ENCODE measurements at regions not wholly inside any gene's neighbourhood (a gene's known extent, or its start where the extent isn't known, plus 50 kb on each side); places are given as distances from the start of the nearest gene placed in this dataset.

DNA sequence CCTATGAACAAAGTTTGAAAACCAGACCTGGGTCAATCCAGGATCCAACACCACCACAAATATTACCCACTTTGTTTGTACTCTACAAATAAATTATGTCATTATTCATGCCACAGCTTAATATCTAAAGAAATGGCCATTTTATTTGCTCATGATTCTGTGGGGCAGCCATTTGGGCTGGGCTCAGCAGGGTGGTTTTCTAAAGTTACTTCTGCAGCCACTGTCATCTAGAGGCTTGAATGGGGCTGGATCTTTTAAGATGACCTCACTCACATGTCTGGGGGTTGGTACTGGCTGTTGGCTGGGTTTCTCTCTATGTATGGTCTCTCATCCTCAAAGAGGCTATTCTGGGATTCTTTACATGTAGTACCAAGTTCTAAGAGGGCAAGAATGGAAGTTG, 96.2 kb downstream of the VCPKMT start:
- no peak for DNase-seq
- intact Hi-C loops (cut with DNase I) = no loop called here
- no peak overlapping the region for H3K4me3 ChIP-seq
- no peaks in the 10 kb centered on the region for H3K9me3 ChIP-seq
- no peak overlapping the region for H3K27ac ChIP-seq
- no peaks in the 10 kb centered on the region for H3K36me3 ChIP-seq
- H3K9ac ChIP-seq (ENCODE audit: low read depth in 2 of 2, low read length in 2 of 2) = no peak overlapping the region
- TF ChIP-seq, protein P1, sequence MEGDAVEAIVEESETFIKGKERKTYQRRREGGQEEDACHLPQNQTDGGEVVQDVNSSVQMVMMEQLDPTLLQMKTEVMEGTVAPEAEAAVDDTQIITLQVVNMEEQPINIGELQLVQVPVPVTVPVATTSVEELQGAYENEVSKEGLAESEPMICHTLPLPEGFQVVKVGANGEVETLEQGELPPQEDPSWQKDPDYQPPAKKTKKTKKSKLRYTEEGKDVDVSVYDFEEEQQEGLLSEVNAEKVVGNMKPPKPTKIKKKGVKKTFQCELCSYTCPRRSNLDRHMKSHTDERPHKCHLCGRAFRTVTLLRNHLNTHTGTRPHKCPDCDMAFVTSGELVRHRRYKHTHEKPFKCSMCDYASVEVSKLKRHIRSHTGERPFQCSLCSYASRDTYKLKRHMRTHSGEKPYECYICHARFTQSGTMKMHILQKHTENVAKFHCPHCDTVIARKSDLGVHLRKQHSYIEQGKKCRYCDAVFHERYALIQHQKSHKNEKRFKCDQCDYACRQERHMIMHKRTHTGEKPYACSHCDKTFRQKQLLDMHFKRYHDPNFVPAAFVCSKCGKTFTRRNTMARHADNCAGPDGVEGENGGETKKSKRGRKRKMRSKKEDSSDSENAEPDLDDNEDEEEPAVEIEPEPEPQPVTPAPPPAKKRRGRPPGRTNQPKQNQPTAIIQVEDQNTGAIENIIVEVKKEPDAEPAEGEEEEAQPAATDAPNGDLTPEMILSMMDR (IDR thresholded peaks at IDR 0.05) = no peak
- peaks cover 5% of the 10 kb centered on the region for H3K4me1 ChIP-seq
- no peaks in the 10 kb centered on the region for H3K27me3 ChIP-seq

DNA sequence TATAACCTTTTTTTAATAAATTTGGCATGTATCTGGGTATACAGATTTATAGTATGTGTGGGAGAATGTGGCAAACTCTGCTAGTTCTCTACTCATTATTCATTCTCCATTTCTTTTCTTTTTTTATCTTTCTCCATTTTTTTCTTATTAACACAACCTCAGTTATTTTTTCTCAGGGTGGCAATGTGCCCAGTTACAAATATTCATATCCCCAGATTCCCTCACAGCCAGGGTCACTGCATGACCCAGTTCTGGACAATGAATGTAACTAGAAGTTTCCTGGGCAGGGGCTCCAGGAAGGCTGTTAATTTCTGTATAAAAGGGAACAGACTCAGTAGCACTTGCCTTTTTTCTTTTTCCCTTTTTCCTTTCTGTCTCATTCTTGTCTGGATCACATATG, 95.6 kb downstream of the VCPKMT start:
- Histone ChIP-seq H3K27me3 (no peaks in the 10 kb centered on the region), H3K9ac (ENCODE audit: low read depth in 2 of 2, low read length in 2 of 2) (no peak overlapping the region), H3K9me3 (no peaks in the 10 kb centered on the region), H3K4me3 (no peak overlapping the region), H3K36me3 (no peaks in the 10 kb centered on the region), H3K4me1 (peaks cover 5% of the 10 kb centered on the region), H3K27ac (no peak overlapping the region)
- no peak for DNase-seq
- intact Hi-C loops (cut with DNase I) = no loop called here
- TF ChIP-seq, protein P1 (IDR thresholded peaks at IDR 0.05) = no peak

DNA sequence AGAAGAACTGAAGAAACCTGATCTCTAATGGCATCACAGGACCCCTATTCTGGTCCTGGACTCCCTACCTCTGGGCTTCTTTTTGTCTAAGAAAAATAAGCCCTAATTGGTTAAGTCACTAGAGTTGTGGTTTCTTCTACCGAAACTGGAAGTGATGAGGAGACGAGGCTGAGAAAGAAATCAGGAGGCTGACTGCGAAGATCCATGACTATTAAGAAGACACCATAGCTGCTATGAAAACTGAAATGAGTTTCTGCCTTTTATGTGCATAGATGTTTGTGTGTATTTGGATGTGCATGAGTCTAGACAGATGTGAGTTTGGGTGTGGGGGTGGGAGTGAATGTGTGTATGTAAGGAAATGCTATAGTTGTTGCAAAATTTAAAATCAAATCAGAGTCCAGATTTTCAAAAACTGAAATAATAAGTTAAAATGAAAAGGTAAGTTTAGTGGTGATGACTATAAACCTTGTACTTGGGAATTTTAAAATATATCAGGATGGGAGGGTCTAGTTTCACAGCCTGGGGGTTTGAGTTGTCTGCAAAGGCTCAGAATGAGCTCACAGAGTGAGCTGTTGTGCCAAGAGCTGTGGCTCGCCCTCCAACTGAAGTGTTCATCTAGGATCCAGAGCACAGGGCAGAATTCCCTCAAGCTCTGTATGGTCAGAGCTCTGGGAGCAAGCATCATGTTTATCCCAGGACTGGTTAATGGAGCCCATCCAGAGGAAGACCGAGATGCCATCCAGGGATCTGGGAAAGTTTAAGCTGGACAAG, 94.9 kb downstream of the VCPKMT start:
- H3K4me1 ChIP-seq = peaks cover 5% of the 10 kb centered on the region
- intact Hi-C loops (cut with DNase I) = no loop called here

DNA sequence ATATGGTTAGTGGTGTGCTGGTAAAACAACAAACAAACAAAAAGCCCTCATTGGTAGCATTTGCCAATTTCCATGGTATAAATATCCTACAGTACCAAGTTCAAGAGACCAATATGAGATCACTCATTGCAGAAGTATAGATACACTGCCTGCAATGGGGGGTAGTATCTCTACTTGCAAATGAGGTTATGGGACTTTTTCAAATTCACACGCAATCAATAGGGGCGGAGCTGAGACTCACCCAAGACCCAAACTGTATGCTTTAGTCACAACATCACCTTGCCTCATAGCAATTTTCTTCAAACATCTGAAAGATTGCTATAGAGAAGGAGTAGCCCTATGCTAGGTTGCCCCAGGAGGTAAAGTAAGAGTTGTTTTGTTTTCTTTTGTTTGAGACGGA, 93.7 kb downstream of the VCPKMT start:
- intact Hi-C loops (cut with DNase I) = no loop called here
- H3K4me3 ChIP-seq = no peak overlapping the region
- peaks cover 5% of the 10 kb centered on the region for H3K4me1 ChIP-seq
- DNase-seq = no peak
- no peak overlapping the region for H3K27ac ChIP-seq
- H3K27me3 ChIP-seq = no peaks in the 10 kb centered on the region
- TF ChIP-seq, protein P1 (IDR thresholded peaks at IDR 0.05) = no peak
- H3K36me3 ChIP-seq = no peaks in the 10 kb centered on the region
- no peak overlapping the region for H3K9ac ChIP-seq (ENCODE audit: low read depth in 2 of 2, low read length in 2 of 2)
- H3K9me3 ChIP-seq = no peaks in the 10 kb centered on the region

More for the DNA sequence above, 94.9 kb downstream of the VCPKMT start:
- TF ChIP-seq, protein P1 (IDR thresholded peaks at IDR 0.05) = no peak
- H3K27ac ChIP-seq = no peak overlapping the region
- H3K36me3 ChIP-seq = no peaks in the 10 kb centered on the region
- no peaks in the 10 kb centered on the region for H3K27me3 ChIP-seq
- no peak for DNase-seq
- H3K9ac ChIP-seq (ENCODE audit: low read depth in 2 of 2, low read length in 2 of 2) = no peak overlapping the region
- H3K4me3 ChIP-seq = no peak overlapping the region
- H3K9me3 ChIP-seq = no peaks in the 10 kb centered on the region

DNA sequence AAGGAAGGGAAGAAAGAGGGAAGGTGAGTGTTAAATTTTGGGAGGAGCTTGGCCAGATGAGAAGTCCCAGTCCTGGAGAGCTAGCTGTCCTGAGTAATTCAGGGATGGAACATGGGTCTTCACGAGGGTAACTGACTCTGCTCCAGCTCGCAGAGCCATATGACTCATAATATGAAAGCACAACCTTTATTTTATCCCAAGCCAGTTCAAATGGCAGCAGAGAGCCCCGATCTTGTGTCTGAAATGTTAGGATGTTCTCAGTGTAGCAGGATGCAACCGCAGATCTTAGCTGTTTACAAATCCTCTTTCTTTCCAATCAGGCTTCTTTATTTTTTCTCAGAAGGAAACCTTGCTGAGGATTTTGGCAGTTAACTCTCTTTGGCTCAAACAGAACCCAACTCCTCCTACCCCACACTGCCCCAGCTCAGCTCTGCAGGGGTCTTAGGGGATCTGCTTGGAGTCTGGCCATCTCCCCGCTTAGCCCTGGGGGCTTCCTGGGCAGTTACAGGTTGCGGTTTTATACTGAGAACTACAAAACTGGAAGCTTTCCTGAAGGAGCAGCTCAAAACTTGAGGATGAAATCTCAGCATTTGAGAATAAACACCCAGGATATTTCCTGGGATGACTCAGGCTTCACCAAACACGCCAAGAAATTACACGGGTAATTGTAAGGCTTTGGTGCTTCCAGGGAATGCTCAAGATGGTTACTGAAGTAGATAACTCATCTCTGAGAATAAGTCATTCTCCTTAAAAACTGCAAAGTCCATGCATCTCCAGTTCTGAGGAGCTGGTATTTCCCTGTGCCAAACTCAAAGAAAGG, 92.5 kb downstream of the VCPKMT start:
- Histone ChIP-seq H3K4me1 (no peaks in the 10 kb centered on the region), H3K27me3 (no peaks in the 10 kb centered on the region), H3K27ac (peak overlapping the region; percentile 32), H3K9me3 (no peaks in the 10 kb centered on the region), H3K4me3 (no peak overlapping the region), H3K36me3 (no peaks in the 10 kb centered on the region), H3K9ac (ENCODE audit: low read depth in 2 of 2, low read length in 2 of 2) (no peak overlapping the region)
- TF ChIP-seq, protein P1 (IDR thresholded peaks at IDR 0.05) = no peak
- intact Hi-C loops (cut with DNase I) = no loop called here
- DNase-seq = no peak
